ENCODE measurements at regions not wholly inside any gene's neighbourhood (a gene's known extent, or its start where the extent isn't known, plus 50 kb on each side); places are given as distances from the start of the nearest gene placed in this dataset.

- Histone ChIP-seq H3K27ac (no peak overlapping the region), H3K36me3 (ENCODE audit: insufficient read depth in 1 of 2, low read depth in 1 of 2) (no peaks in the 10 kb centered on the region), H3K9me3 (no peaks in the 10 kb centered on the region), H3K4me1 (no peaks in the 10 kb centered on the region), H3K27me3 (ENCODE audit: insufficient read depth in 3 of 3, low read length in 2 of 3) (peaks cover 2 to 4% (median 3%) of the 10 kb centered on the region in 3 donors), H3K4me3 (no peak overlapping the region)
- ATAC-seq: no peak
- intact Hi-C loops (cut with DNase I): no loop called here
- no peak for TF ChIP-seq CTCF (IDR thresholded peaks at IDR 0.05)
- DNase-seq: no peak
- WGBS, 3 donors: 66 to 83% (median 82%) methylated on average over 7 of the region's 7 CpGs
These were observed 120.8 kb upstream of the CDCA7L start for GRCh38 chr7:22066522-22066921.

- DNase-seq: no peak
- Histone ChIP-seq H3K4me1 (no peaks in the 10 kb centered on the region), H3K36me3 (ENCODE audit: insufficient read depth in 1 of 2, low read depth in 1 of 2) (no peaks in the 10 kb centered on the region), H3K27me3 (ENCODE audit: insufficient read depth in 3 of 3, low read length in 2 of 3) (peaks cover 2 to 4% (median 3%) of the 10 kb centered on the region in 3 donors), H3K27ac (no peak overlapping the region), H3K9me3 (no peaks in the 10 kb centered on the region), H3K4me3 (no peak overlapping the region)
- intact Hi-C loops (cut with DNase I): no loop called here
- no peak for TF ChIP-seq CTCF (IDR thresholded peaks at IDR 0.05)
- 80 to 84% (median 82%) methylated on average over 2 of the region's 2 CpGs for WGBS, 3 donors
- ATAC-seq: no peak
These were observed 119.1 kb upstream of the CDCA7L start for GRCh38 chr7:22064816-22065215.

GRCh38 chr7:22061775-22062174 is 116.1 kb upstream of the CDCA7L start:
- H3K27ac ChIP-seq: no peak overlapping the region
- peaks cover 2 to 4% (median 3%) of the 10 kb centered on the region in 3 donors for H3K27me3 ChIP-seq (ENCODE audit: insufficient read depth in 3 of 3, low read length in 2 of 3)
- ATAC-seq: no peak
- 40 to 48% (median 47%) methylated on average over 2 of the region's 2 CpGs for WGBS, 3 donors
- H3K4me1 ChIP-seq: no peaks in the 10 kb centered on the region
- intact Hi-C loops (cut with DNase I): no loop called here
- DNase-seq: no peak
- H3K9me3 ChIP-seq: no peaks in the 10 kb centered on the region
- no peak for TF ChIP-seq CTCF (IDR thresholded peaks at IDR 0.05)
- no peak overlapping the region for H3K4me3 ChIP-seq
- no peaks in the 10 kb centered on the region for H3K36me3 ChIP-seq (ENCODE audit: insufficient read depth in 1 of 2, low read depth in 1 of 2)

GRCh38 chr7:22060863-22061262 is 115.2 kb upstream of the CDCA7L start:
- H3K4me3 ChIP-seq: no peak overlapping the region
- no peak for DNase-seq
- intact Hi-C loops (cut with DNase I): no loop called here
- no peaks in the 10 kb centered on the region for H3K4me1 ChIP-seq
- no peak for ATAC-seq
- TF ChIP-seq CTCF (IDR thresholded peaks at IDR 0.05): no peak
- H3K27ac ChIP-seq: no peak overlapping the region
- H3K27me3 ChIP-seq (ENCODE audit: insufficient read depth in 3 of 3, low read length in 2 of 3): peaks cover 2 to 4% (median 3%) of the 10 kb centered on the region in 3 donors
- H3K9me3 ChIP-seq: no peaks in the 10 kb centered on the region
- WGBS, 3 donors: 79 to 87% (median 86%) methylated on average over 3 of the region's 3 CpGs
- no peaks in the 10 kb centered on the region for H3K36me3 ChIP-seq (ENCODE audit: insufficient read depth in 1 of 2, low read depth in 1 of 2)

GRCh38 chr7:22060197-22060596 is 114.5 kb upstream of the CDCA7L start:
- 85 to 98% (median 97%) methylated on average over 1 of the region's 1 CpG for WGBS, 3 donors
- Histone ChIP-seq H3K36me3 (ENCODE audit: insufficient read depth in 1 of 2, low read depth in 1 of 2) (no peaks in the 10 kb centered on the region), H3K27me3 (ENCODE audit: insufficient read depth in 3 of 3, low read length in 2 of 3) (peaks cover 1 to 4% (median 2%) of the 10 kb centered on the region in 3 donors), H3K27ac (no peak overlapping the region), H3K4me3 (no peak overlapping the region), H3K4me1 (no peaks in the 10 kb centered on the region), H3K9me3 (no peaks in the 10 kb centered on the region)
- no peak for TF ChIP-seq CTCF (IDR thresholded peaks at IDR 0.05)
- no peak for DNase-seq
- no peak for ATAC-seq
- intact Hi-C loops (cut with DNase I): no loop called here

Measured in psoas muscle (tissue), 7 donors.